Thoracic aorta (tissue), 2 donors: ENCODE measurements at regions not wholly inside any gene's neighbourhood (a gene's known extent, or its start where the extent isn't known, plus 50 kb on each side); places are given as distances from the start of the nearest gene placed in this dataset.

Source experiments
- ATAC-seq: fragments of 150-250 bp; one replicate; pipeline ENCODE4 v1.8.0; 2017; ENCODE audit warnings: low read depth; ENCODE audit not compliant: insufficient number of reproducible peaks, low FRiP score
- DNase-seq: peaks from one replicate; pipeline ENCODE4 v3.0.0-alpha.2; 2020; ENCODE audit warnings: low spot score
- H3K27ac ChIP-seq, 2 donors: fragments of 200-600 bp; sonication (generic); 1 replicate in 1 of 2; 2 replicates in 1 of 2; pipeline ENCODE4 v1.5.1; 2016; ENCODE audit warnings: mild to moderate bottlenecking in 2 of 2, moderate library complexity in 2 of 2
- H3K27me3 ChIP-seq: fragments of 200-600 bp; sonication (generic); replicated peaks from 2 replicates; pipeline ENCODE4 v1.6.0; 2016; ENCODE audit warnings: mild to moderate bottlenecking; ENCODE audit not compliant: insufficient read depth
- H3K36me3 ChIP-seq: fragments of 200-600 bp; sonication (generic); one replicate; pipeline ENCODE4 v1.5.1; 2016
- H3K4me1 ChIP-seq, 2 donors: fragments of 200-600 bp; sonication (generic); 1 replicate in 1 of 2; 2 replicates in 1 of 2; pipeline versions ENCODE4 v1.5.1 to v1.6.0; 2016; ENCODE audit warnings: low read depth in 2 of 2, mild to moderate bottlenecking in 1 of 2; ENCODE audit not compliant: control insufficient read depth in 1 of 2
- H3K4me3 ChIP-seq: fragments of 200-600 bp; sonication (generic); 2 replicates; pipeline ENCODE4 v1.5.1; 2016; ENCODE audit warnings: mild to moderate bottlenecking
- H3K9me3 ChIP-seq: fragments of 200-600 bp; sonication (generic); 2 replicates; pipeline ENCODE4 v1.5.1; 2016
- CTCF ChIP-seq: fragments of 200-600 bp; sonication (generic); IDR thresholded peaks from one replicate; pipeline ENCODE4 v1.5.1; 2019; ENCODE audit warnings: antibody characterized with exemption

GRCh38 chr4:104743215-104743653, 248.5 kb upstream of the CXXC4 start:
- H3K4me3 ChIP-seq: no peak overlapping the region

GRCh38 chr4:104747635-104748034, 252.9 kb upstream of the CXXC4 start:
- no peak for TF ChIP-seq CTCF

More at GRCh38 chr4:104743215-104743653, 248.5 kb upstream of the CXXC4 start:
- ATAC-seq (no peak), DNase-seq (no peak)
- Histone ChIP-seq H3K36me3 (no peaks in the 10 kb centered on the region), H3K27me3 (no peaks in the 10 kb centered on the region), H3K9me3 (no peaks in the 10 kb centered on the region), H3K27ac (no peak overlapping the region), H3K4me1 (no peaks in the 10 kb centered on the region)
- TF ChIP-seq CTCF: no peak

GRCh38 chr4:104749062-104749461, 254.4 kb upstream of the CXXC4 start:
- ATAC-seq: no peak

More at GRCh38 chr4:104747635-104748034, 252.9 kb upstream of the CXXC4 start:
- Histone ChIP-seq H3K4me3 (no peak overlapping the region), H3K4me1 (peaks cover 0 to 4% of the 10 kb centered on the region in 2 donors), H3K27ac (no peak overlapping the region), H3K9me3 (no peaks in the 10 kb centered on the region), H3K36me3 (no peaks in the 10 kb centered on the region), H3K27me3 (no peaks in the 10 kb centered on the region)
- no peak for DNase-seq
- ATAC-seq: no peak

GRCh38 chr4:104750008-104750407, 255.3 kb upstream of the CXXC4 start:
- H3K4me3 ChIP-seq: no peak overlapping the region
- no peaks in the 10 kb centered on the region for H3K27me3 ChIP-seq
- H3K27ac ChIP-seq: no peak overlapping the region
- ATAC-seq: no peak
- no peak for TF ChIP-seq CTCF
- H3K36me3 ChIP-seq: no peaks in the 10 kb centered on the region
- peaks cover 0 to 4% of the 10 kb centered on the region in 2 donors for H3K4me1 ChIP-seq
- DNase-seq: no peak
- no peaks in the 10 kb centered on the region for H3K9me3 ChIP-seq

More at GRCh38 chr4:104749062-104749461, 254.4 kb upstream of the CXXC4 start:
- DNase-seq: no peak
- peaks cover 0 to 4% of the 10 kb centered on the region in 2 donors for H3K4me1 ChIP-seq
- H3K27ac ChIP-seq: no peak overlapping the region
- no peak overlapping the region for H3K4me3 ChIP-seq
- no peaks in the 10 kb centered on the region for H3K27me3 ChIP-seq
- H3K36me3 ChIP-seq: no peaks in the 10 kb centered on the region
- H3K9me3 ChIP-seq: no peaks in the 10 kb centered on the region
- TF ChIP-seq CTCF: no peak

GRCh38 chr4:104751468-104751867, 256.8 kb upstream of the CXXC4 start:
- no peak for ATAC-seq
- TF ChIP-seq CTCF: no peak
- no peak overlapping the region for H3K4me3 ChIP-seq
- peaks cover 0 to 4% of the 10 kb centered on the region in 2 donors for H3K4me1 ChIP-seq
- no peaks in the 10 kb centered on the region for H3K27me3 ChIP-seq
- H3K27ac ChIP-seq: no peak overlapping the region
- no peaks in the 10 kb centered on the region for H3K9me3 ChIP-seq
- no peaks in the 10 kb centered on the region for H3K36me3 ChIP-seq
- DNase-seq: no peak
